ENCODE measurements at regions not wholly inside any gene's neighbourhood (a gene's known extent, or its start where the extent isn't known, plus 50 kb on each side); places are given as distances from the start of the nearest gene placed in this dataset.

DNA sequence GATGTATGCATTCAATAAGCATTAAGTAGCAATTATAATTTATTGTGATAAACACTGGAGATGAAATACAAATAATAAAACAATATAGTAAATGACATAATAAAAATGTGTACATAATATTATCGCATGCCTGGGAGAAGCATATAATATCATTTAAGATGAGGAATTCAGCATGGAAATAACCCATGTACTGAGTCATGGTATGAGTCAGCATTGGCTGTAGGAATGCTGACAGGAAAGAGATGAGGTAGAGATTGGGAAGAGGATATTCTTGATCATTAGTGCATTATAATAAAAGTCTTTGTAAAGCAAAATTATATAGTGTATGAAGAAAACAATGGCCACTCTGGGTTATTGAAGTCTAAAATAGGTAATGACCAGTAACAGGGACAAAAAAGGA is 82.8 kb downstream of the MAGEB10 start:
- WGBS, result 87% methylated on average over 1 of the region's 1 CpG
- TF ChIP-seq POLR2A (IDR thresholded peaks at IDR 0.05; ENCODE audit: low read depth), result no peak
- H3K27ac ChIP-seq (replicated peaks in 1 of 4), result no peak overlapping the region
- intact Hi-C loops (cut with DNase I), result no loop called here
- no peaks in the 10 kb centered on the region for H3K4me1 ChIP-seq
- no peaks in the 10 kb centered on the region for H3K36me3 ChIP-seq
- no peaks in the 10 kb centered on the region for H3K27me3 ChIP-seq
- H3K9me3 ChIP-seq, result no peaks in the 10 kb centered on the region
- DNase-seq (ENCODE audit: extremely low spot score), result no peak
- no peak overlapping the region for H3K4me3 ChIP-seq

GRCh38 chrX:27889878-27890277 is 82.1 kb downstream of the MAGEB10 start:
- no peaks in the 10 kb centered on the region for H3K4me1 ChIP-seq
- no peaks in the 10 kb centered on the region for H3K9me3 ChIP-seq
- TF ChIP-seq POLR2AphosphoS5 (IDR thresholded peaks at IDR 0.05) (no peak), POLR2A (IDR thresholded peaks at IDR 0.05; ENCODE audit: low read depth) (no peak), CTCF (IDR thresholded peaks at IDR 0.05) (no peak), EP300 (IDR thresholded peaks at IDR 0.05) (no peak)
- no peaks in the 10 kb centered on the region for H3K36me3 ChIP-seq
- no peak overlapping the region for H3K27ac ChIP-seq (replicated peaks in 1 of 4)
- no peaks in the 10 kb centered on the region for H3K27me3 ChIP-seq
- no peak for DNase-seq (ENCODE audit: extremely low spot score)
- intact Hi-C loops (cut with DNase I), result no loop called here
- no peak overlapping the region for H3K4me3 ChIP-seq
- WGBS, result 40% methylated on average over 2 of the region's 2 CpGs

GRCh38 chrX:27884654-27885053 is 76.9 kb downstream of the MAGEB10 start:
- TF ChIP-seq EP300 (IDR thresholded peaks at IDR 0.05) (no peak), POLR2AphosphoS5 (IDR thresholded peaks at IDR 0.05) (no peak), CTCF (IDR thresholded peaks at IDR 0.05) (no peak), POLR2A (IDR thresholded peaks at IDR 0.05; ENCODE audit: low read depth) (no peak)
- WGBS, result 57% methylated on average over 5 of the region's 5 CpGs
- Histone ChIP-seq H3K9me3 (no peaks in the 10 kb centered on the region), H3K27ac (replicated peaks in 1 of 4) (no peak overlapping the region), H3K27me3 (no peaks in the 10 kb centered on the region), H3K4me3 (no peak overlapping the region), H3K4me1 (no peaks in the 10 kb centered on the region), H3K36me3 (no peaks in the 10 kb centered on the region)
- intact Hi-C loops (cut with DNase I), result no loop called here
- no peak for DNase-seq (ENCODE audit: extremely low spot score)

DNA sequence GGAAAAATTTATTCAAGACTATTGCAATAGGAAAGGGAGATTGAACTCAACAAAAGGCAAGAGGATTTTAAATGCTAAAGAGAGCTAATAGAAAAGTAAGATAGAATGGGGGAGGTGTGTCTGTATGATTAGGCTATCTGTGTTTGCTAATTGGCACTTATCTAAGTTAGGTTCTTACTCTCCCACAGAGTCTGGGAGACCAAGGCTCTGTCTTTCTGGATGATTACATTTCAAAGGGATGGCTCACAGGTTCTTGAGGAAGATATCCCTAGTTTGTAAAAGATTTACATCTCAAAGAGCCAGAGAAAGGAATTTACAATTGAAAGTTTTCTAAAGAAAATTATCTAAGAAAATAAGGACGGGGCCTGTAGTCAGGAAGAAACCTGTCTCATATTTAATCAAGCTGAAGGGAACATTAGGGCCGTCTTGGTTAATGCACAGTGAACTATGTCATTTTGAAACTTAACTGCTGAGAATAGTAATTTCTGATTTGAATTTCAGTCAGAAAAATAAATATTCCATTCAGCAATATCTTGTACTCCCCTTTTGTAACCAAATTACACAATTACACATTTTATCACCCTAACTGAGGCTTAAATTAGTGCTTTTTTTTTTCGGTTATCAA is 75.8 kb downstream of the MAGEB10 start:
- intact Hi-C loops (cut with DNase I), result no loop called here
- Histone ChIP-seq H3K9me3 (no peaks in the 10 kb centered on the region), H3K27ac (replicated peaks in 1 of 4) (no peak overlapping the region), H3K27me3 (no peaks in the 10 kb centered on the region), H3K4me3 (no peak overlapping the region), H3K36me3 (no peaks in the 10 kb centered on the region), H3K4me1 (no peaks in the 10 kb centered on the region)
- TF ChIP-seq CTCF (IDR thresholded peaks at IDR 0.05) (no peak), POLR2A (IDR thresholded peaks at IDR 0.05; ENCODE audit: low read depth) (no peak), EP300 (IDR thresholded peaks at IDR 0.05) (no peak), POLR2AphosphoS5 (IDR thresholded peaks at IDR 0.05) (no peak)
- 70% methylated on average over 3 of the region's 3 CpGs for WGBS
- DNase-seq (ENCODE audit: extremely low spot score), result no peak

- intact Hi-C loops (cut with DNase I), result no loop called here
- no peak for DNase-seq (ENCODE audit: extremely low spot score)
- no peak for TF ChIP-seq POLR2AphosphoS5 (IDR thresholded peaks at IDR 0.05)
- TF ChIP-seq CTCF (IDR thresholded peaks at IDR 0.05), result no peak
- no peak for TF ChIP-seq POLR2A (IDR thresholded peaks at IDR 0.05; ENCODE audit: low read depth)
- no peak for TF ChIP-seq EP300 (IDR thresholded peaks at IDR 0.05)
- no peaks in the 10 kb centered on the region for H3K36me3 ChIP-seq
- no peak overlapping the region for H3K4me3 ChIP-seq
- H3K4me1 ChIP-seq, result no peaks in the 10 kb centered on the region
- 100% methylated on average over 1 of the region's 1 CpG for WGBS
- no peak overlapping the region for H3K27ac ChIP-seq (replicated peaks in 1 of 4)
- no peaks in the 10 kb centered on the region for H3K9me3 ChIP-seq
- H3K27me3 ChIP-seq, result no peaks in the 10 kb centered on the region
Observed at GRCh38 chrX:27882695-27883094, 74.9 kb downstream of the MAGEB10 start.
